ENCODE measurements at regions not wholly inside any gene's neighbourhood (a gene's known extent, or its start where the extent isn't known, plus 50 kb on each side); places are given as distances from the start of the nearest gene placed in this dataset.

- no peak for DNase-seq (ENCODE audit: low read depth in 2 of 2, low spot score in 1 of 2)
Observed at GRCh38 chr2:239768031-239768790, 256.9 kb downstream of the NDUFA10 start.

- DNase-seq (ENCODE audit: low read depth in 2 of 2, low spot score in 1 of 2), result no peak
Observed at GRCh38 chr2:239767021-239767905, 257.9 kb downstream of the NDUFA10 start.

- DNase-seq (ENCODE audit: low read depth in 2 of 2, low spot score in 1 of 2), result no peak
Observed at GRCh38 chr2:239765911-239766310, 259.2 kb downstream of the NDUFA10 start.

GRCh38 chr2:239765076-239765845 lies 259.9 kb downstream of the NDUFA10 start:
- DNase-seq (ENCODE audit: low read depth in 2 of 2, low spot score in 1 of 2), result no peak

GRCh38 chr2:239763433-239764097 lies 261.6 kb downstream of the NDUFA10 start:
- no peak for DNase-seq (ENCODE audit: low read depth in 2 of 2, low spot score in 1 of 2)

- DNase-seq (ENCODE audit: low read depth in 2 of 2, low spot score in 1 of 2), result no peak
Observed at GRCh38 chr2:239762655-239763269, 262.4 kb downstream of the NDUFA10 start.

GRCh38 chr2:239762106-239762505 lies 263.0 kb downstream of the NDUFA10 start:
- DNase-seq (ENCODE audit: low read depth in 2 of 2, low spot score in 1 of 2), result no peak

- no peak for DNase-seq (ENCODE audit: low read depth in 2 of 2, low spot score in 1 of 2)
Observed at GRCh38 chr2:239760596-239760995, 264.5 kb downstream of the NDUFA10 start.

GRCh38 chr2:239758279-239758877 lies 266.8 kb downstream of the NDUFA10 start:
- no peak for DNase-seq (ENCODE audit: low read depth in 2 of 2, low spot score in 1 of 2)

- no peak for DNase-seq (ENCODE audit: low read depth in 2 of 2, low spot score in 1 of 2)
Observed at GRCh38 chr2:239756790-239757760, 268.1 kb downstream of the NDUFA10 start.

- no peak for DNase-seq (ENCODE audit: low read depth in 2 of 2, low spot score in 1 of 2)
Observed at GRCh38 chr2:239756031-239756789, 268.9 kb downstream of the NDUFA10 start.

- DNase-seq (ENCODE audit: low read depth in 2 of 2, low spot score in 1 of 2), result no peak
Observed at GRCh38 chr2:239753401-239753837, 271.7 kb downstream of the NDUFA10 start.

GRCh38 chr2:239752951-239753350 lies 272.2 kb downstream of the NDUFA10 start:
- DNase-seq (ENCODE audit: low read depth in 2 of 2, low spot score in 1 of 2), result no peak

- DNase-seq (ENCODE audit: low read depth in 2 of 2, low spot score in 1 of 2), result no peak
Observed at GRCh38 chr2:239751679-239752355, 273.3 kb downstream of the NDUFA10 start.

- no peak for DNase-seq (ENCODE audit: low read depth in 2 of 2, low spot score in 1 of 2)
Observed at GRCh38 chr2:239750929-239751678, 274.0 kb downstream of the NDUFA10 start.

- no peak for DNase-seq (ENCODE audit: low read depth in 2 of 2, low spot score in 1 of 2)
Observed at GRCh38 chr2:239750045-239750835, 274.9 kb downstream of the NDUFA10 start.

All from stimulated activated CD8-positive, alpha-beta memory T cell treated with anti-CD3 and anti-CD28 coated beads, Interleukin-4, amount 100 ng/mL, for 1 hour (primary cell).